B cell (primary cell): ENCODE measurements at regions not wholly inside any gene's neighbourhood (a gene's known extent, or its start where the extent isn't known, plus 50 kb on each side); places are given as distances from the start of the nearest gene placed in this dataset.
A peak's percentile ranks its signal among the peaks of the same experiment; 100 is the strongest.

Source experiments
- ATAC-seq: fragments of 200-7000 bp; cut with Tn5 transposase; one replicate; pipeline ENCODE4 v1.10.0; 2021; ENCODE audit warnings: low read depth, mild to moderate bottlenecking, moderate number of reproducible peaks, moderate library complexity
- CTCF ChIA-PET: fragments of 350-600 bp; sonication (Branson Sonifier 250); formaldehyde crosslinking; loops from one replicate; lab custom pipeline; 2021; ENCODE audit warnings: antibody characterized with exemption, inconsistent platforms; lab: Charles Lee
- POLR2A ChIA-PET: fragments of 350-600 bp; sonication (Branson Sonifier 250); formaldehyde crosslinking; loops from one replicate; lab custom pipeline; 2021; ENCODE audit warnings: antibody characterized with exemption; lab: Charles Lee
- DNase-seq: peaks from one replicate; pipeline ENCODE4 v3.0.0; 2013
- H2AFZ ChIP-seq: 2 replicates; pipeline ENCODE4 v1.6.1; 2012; ENCODE audit warnings: mild to moderate bottlenecking, low read depth, low read length; ENCODE audit not compliant: insufficient read depth, poor library complexity, severe bottlenecking
- H3K27ac ChIP-seq, 2 donors: 1 replicate in 1 of 2; 2 replicates in 1 of 2; pipeline ENCODE4 v1.5.1; 2012 to 2013; ENCODE audit warnings: low read length in 2 of 2, mild to moderate bottlenecking in 2 of 2, moderate library complexity in 1 of 2
- H3K27me3 ChIP-seq, 4 experiments: fragments of 200-600 bp in 1 of 4; sonication (generic) in 1 of 4; replicated peaks in 1 of 4; 1 replicate in 2 of 4; 2 replicates in 2 of 4; pipeline versions ENCODE4 v1.6.1 to v1.7.0; 2013 to 2016; ENCODE audit warnings: low read length in 3 of 4, mild to moderate bottlenecking in 2 of 4, mixed read lengths in 1 of 4, moderate library complexity in 1 of 4; ENCODE audit not compliant: insufficient read depth in 4 of 4, control insufficient read depth in 3 of 4; ENCODE audit errors: control extremely low read depth in 1 of 4
- H3K36me3 ChIP-seq, 2 experiments: replicated peaks in 1 of 2; 1 replicate in 1 of 2; 2 replicates in 1 of 2; pipeline versions ENCODE4 v1.6.1 to v1.7.1; 2013; ENCODE audit warnings: low read length in 1 of 2; ENCODE audit not compliant: insufficient read depth in 2 of 2, control insufficient read depth in 1 of 2; ENCODE audit errors: control extremely low read depth in 1 of 2, extremely low read depth in 1 of 2
- H3K4me1 ChIP-seq, 2 donors: fragments of 200-600 bp in 1 of 2; sonication (generic) in 1 of 2; 1 replicate in 1 of 2; 2 replicates in 1 of 2; pipeline versions ENCODE4 v1.5.1 to v1.6.1; 2013 to 2017; ENCODE audit warnings: low read length in 2 of 2; ENCODE audit not compliant: control insufficient read depth in 2 of 2, insufficient read depth in 2 of 2
- H3K4me2 ChIP-seq: replicated peaks from 2 replicates; pipeline ENCODE3; 2012; ENCODE audit warnings: mild to moderate bottlenecking, low read depth, low read length; ENCODE audit not compliant: poor library complexity, severe bottlenecking
- H3K4me3 ChIP-seq, 5 experiments: fragments of 200-600 bp in 1 of 5; sonication (generic) in 1 of 5; 1 replicate in 3 of 5; 2 replicates in 2 of 5; pipeline versions ENCODE4 v1.5.1 to v1.7.0; 2011 to 2016; ENCODE audit warnings: low read length in 4 of 5, mild to moderate bottlenecking in 4 of 5, low read depth in 2 of 5, control low read depth in 1 of 5, moderate library complexity in 1 of 5; ENCODE audit not compliant: insufficient read depth in 1 of 5; ENCODE audit errors: control extremely low read depth in 1 of 5, extremely low read depth in 1 of 5
- H3K79me2 ChIP-seq: fragments of 200-600 bp; sonication (generic); one replicate; pipeline ENCODE4 v1.6.0; 2016; ENCODE audit warnings: low read length; ENCODE audit not compliant: control insufficient read depth, insufficient read depth
- H3K9ac ChIP-seq: fragments of 200-600 bp; sonication (generic); 2 replicates; pipeline ENCODE4 v1.6.1; 2017; ENCODE audit warnings: mild to moderate bottlenecking, low read length, moderate library complexity
- H3K9me3 ChIP-seq, 3 donors: one replicate each; pipeline versions ENCODE4 v1.6.1 to v1.7.1; 2013; ENCODE audit warnings: low read length in 2 of 3; ENCODE audit not compliant: control insufficient read depth in 2 of 3, insufficient read depth in 1 of 3; ENCODE audit errors: control extremely low read depth in 1 of 3
- H4K20me1 ChIP-seq: 2 replicates; pipeline ENCODE4 v1.6.0; 2012; ENCODE audit warnings: mild to moderate bottlenecking, low read length; ENCODE audit not compliant: insufficient read depth, control insufficient read depth, poor library complexity, severe bottlenecking
- H3K27ac Mint-ChIP-seq: one replicate; pipeline ENCODE4 v1.8.0; 2021; ENCODE audit warnings: mixed read lengths
- H3K27me3 Mint-ChIP-seq: one replicate; pipeline ENCODE4 v1.8.0; 2021; ENCODE audit warnings: mixed read lengths
- H3K4me1 Mint-ChIP-seq: one replicate; pipeline ENCODE4 v1.8.0; 2021; ENCODE audit warnings: mixed read lengths
- H3K4me3 Mint-ChIP-seq: one replicate; pipeline ENCODE4 v1.8.0; 2021; ENCODE audit warnings: mixed read lengths
- H3K9me3 Mint-ChIP-seq: one replicate; pipeline ENCODE4 v1.8.0; 2022; ENCODE audit warnings: mixed read lengths; ENCODE audit not compliant: insufficient read depth
- EZH2 ChIP-seq: IDR thresholded peaks from 2 replicates; pipeline ENCODE4 v1.6.1; 2012; ENCODE audit warnings: borderline replicate concordance, low read depth, mild to moderate bottlenecking, moderate library complexity, low read length; ENCODE audit not compliant: insufficient read depth, poor library complexity, severe bottlenecking
- WGBS: methylation state at CpG from one replicate; pipeline ENCODE4 v1.1.5; 2013; ENCODE audit warnings: missing lambda C conversion rate; ENCODE audit not compliant: insufficient coverage; 5-methylcytosine and 5-hydroxymethylcytosine counted together
- intact Hi-C: fragments of 100-400 bp; cut with micrococcal nuclease; formaldehyde crosslinking; loops from one replicate; pipeline ENCODE4 v1.10.0; 2022
- TF ChIP-seq, protein P1 (sequence below): fragments of 200-600 bp; IDR thresholded peaks from one replicate; pipeline ENCODE4 v1.8.0; 2022; ENCODE audit warnings: antibody characterized with exemption, mild to moderate bottlenecking

- Histone ChIP-seq H4K20me1 (no peaks in the 10 kb centered on the region), H2AFZ (peak overlapping the region; percentile 16), H3K27me3 (no peaks in the 10 kb centered on the region), H3K36me3 (no peaks in the 10 kb centered on the region), H3K4me1 (peaks cover 7 to 22% of the 10 kb centered on the region in 2 donors), H3K9me3 (no peaks in the 10 kb centered on the region), H3K4me2 (peak overlapping the region; percentile 62), H3K79me2 (no peaks in the 10 kb centered on the region), H3K9ac (peak overlapping the region; percentile 38), H3K4me3 (peak overlapping the region in 1 of 5 experiments; percentile 21), H3K27ac (peak overlapping the region in 1 of 2 donors; percentile 31)
- Mint-ChIP-seq H3K9me3 (no peaks in the 10 kb centered on the region), H3K27me3 (no peaks in the 10 kb centered on the region), H3K4me3 (peak overlapping the region; percentile 35), H3K27ac (peak overlapping the region; percentile 50), H3K4me1 (peaks cover 23% of the 10 kb centered on the region)
- ATAC-seq (peak; percentile 66), DNase-seq (peak; percentile 15)
- intact Hi-C loops: loop anchor here (10.0 kb wide), 2 partner anchors 256 to 356 kb away; no protein-coding TSS in a partner anchor
- WGBS: 0% methylated on average over 1 of the region's 3 CpGs
- ChIA-PET CTCF (interaction anchor here (0.9 kb wide), 1 partner anchor 19 kb away, joined by 3 read pairs; no protein-coding TSS in a partner anchor), POLR2A (interaction anchor here (0.6 to 0.7 kb wide), 2 partner anchors 17 to 106 kb away, joined by 3 read pairs; no protein-coding TSS in a partner anchor)
- no peak for TF ChIP-seq EZH2
- TF ChIP-seq, protein P1, sequence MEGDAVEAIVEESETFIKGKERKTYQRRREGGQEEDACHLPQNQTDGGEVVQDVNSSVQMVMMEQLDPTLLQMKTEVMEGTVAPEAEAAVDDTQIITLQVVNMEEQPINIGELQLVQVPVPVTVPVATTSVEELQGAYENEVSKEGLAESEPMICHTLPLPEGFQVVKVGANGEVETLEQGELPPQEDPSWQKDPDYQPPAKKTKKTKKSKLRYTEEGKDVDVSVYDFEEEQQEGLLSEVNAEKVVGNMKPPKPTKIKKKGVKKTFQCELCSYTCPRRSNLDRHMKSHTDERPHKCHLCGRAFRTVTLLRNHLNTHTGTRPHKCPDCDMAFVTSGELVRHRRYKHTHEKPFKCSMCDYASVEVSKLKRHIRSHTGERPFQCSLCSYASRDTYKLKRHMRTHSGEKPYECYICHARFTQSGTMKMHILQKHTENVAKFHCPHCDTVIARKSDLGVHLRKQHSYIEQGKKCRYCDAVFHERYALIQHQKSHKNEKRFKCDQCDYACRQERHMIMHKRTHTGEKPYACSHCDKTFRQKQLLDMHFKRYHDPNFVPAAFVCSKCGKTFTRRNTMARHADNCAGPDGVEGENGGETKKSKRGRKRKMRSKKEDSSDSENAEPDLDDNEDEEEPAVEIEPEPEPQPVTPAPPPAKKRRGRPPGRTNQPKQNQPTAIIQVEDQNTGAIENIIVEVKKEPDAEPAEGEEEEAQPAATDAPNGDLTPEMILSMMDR: no peak
These were observed 490.3 kb downstream of the TTLL7 start for GRCh38 chr1:83508485-83509151.

GRCh38 chr1:83505148-83505547 is 493.8 kb downstream of the TTLL7 start:
- Histone ChIP-seq H4K20me1 (no peaks in the 10 kb centered on the region), H2AFZ (no peak overlapping the region), H3K4me1 (peaks cover 11 to 57% of the 10 kb centered on the region in 2 donors), H3K4me2 (no peak overlapping the region), H3K9me3 (no peaks in the 10 kb centered on the region), H3K36me3 (no peaks in the 10 kb centered on the region), H3K4me3 (no peak overlapping the region), H3K27me3 (no peaks in the 10 kb centered on the region), H3K27ac (no peak overlapping the region), H3K9ac (no peak overlapping the region), H3K79me2 (no peaks in the 10 kb centered on the region)
- DNase-seq (no peak), ATAC-seq (no peak)
- Mint-ChIP-seq H3K4me3 (no peak overlapping the region), H3K27me3 (no peaks in the 10 kb centered on the region), H3K9me3 (no peaks in the 10 kb centered on the region), H3K4me1 (peaks cover 48% of the 10 kb centered on the region), H3K27ac (no peak overlapping the region)
- POLR2A ChIA-PET: no interaction called here
- no peak for TF ChIP-seq EZH2
- TF ChIP-seq, protein P1: no peak
- CTCF ChIA-PET: no interaction called here
- 77% methylated on average over 1 of the region's 1 CpG for WGBS
- intact Hi-C loops: loop anchor here (10.0 kb wide), 2 partner anchors 260 to 360 kb away; no protein-coding TSS in a partner anchor
